Testis (tissue), 2 donors: ENCODE measurements at regions not wholly inside any gene's neighbourhood (a gene's known extent, or its start where the extent isn't known, plus 50 kb on each side); places are given as distances from the start of the nearest gene placed in this dataset.

Experiments
- DNase-seq: peaks from one replicate; pipeline ENCODE4 v3.0.0-alpha.2; 2019
- H3K27ac ChIP-seq, 2 donors: fragments of 200-600 bp; sonication (generic); one replicate each; pipeline ENCODE4 v1.5.1; 2019
- H3K27me3 ChIP-seq: fragments of 200-600 bp; sonication (generic); one replicate; pipeline ENCODE4 v1.5.1; 2019
- H3K36me3 ChIP-seq: fragments of 200-600 bp; sonication (generic); one replicate; pipeline ENCODE4 v1.5.1; 2017; ENCODE audit warnings: low read depth; ENCODE audit errors: missing control alignments
- H3K4me1 ChIP-seq: fragments of 200-600 bp; sonication (generic); one replicate; pipeline ENCODE4 v1.5.1; 2019
- H3K4me3 ChIP-seq, 2 donors: fragments of 200-600 bp; sonication (generic); one replicate each; pipeline ENCODE4 v1.5.1; 2017 to 2019
- H3K9me3 ChIP-seq: fragments of 200-600 bp; sonication (generic); one replicate; pipeline ENCODE4 v1.5.1; 2017
- CTCF ChIP-seq, 3 experiments: fragments of 450-650 bp in 2 of 3; fragments of 200-600 bp in 1 of 3; sonication (generic) in 1 of 3; IDR thresholded peaks; one replicate each; pipeline ENCODE4 v1.5.1; 2016 to 2019; ENCODE audit warnings: antibody characterized with exemption in 3 of 3, mild to moderate bottlenecking in 2 of 3, moderate library complexity in 1 of 3
- POLR2A ChIP-seq: fragments of 450-650 bp; IDR thresholded peaks from one replicate; pipeline ENCODE4 v1.6.1; 2017; ENCODE audit warnings: antibody characterized with exemption, mild to moderate bottlenecking, moderate library complexity
- WGBS, 2 donors: methylation state at CpG; one replicate each; pipeline ENCODE4 v1.1.5; 2018; 5-methylcytosine and 5-hydroxymethylcytosine counted together
- intact Hi-C: fragments of 100-400 bp; cut with DNase I; formaldehyde crosslinking; loops from one replicate; pipeline ENCODE4 v1.15.1; 2023; ENCODE audit warnings: low total_unique reads

GRCh38 chr5:124856726-124857125 is 110.3 kb upstream of the ZNF608 start:
- H3K27me3 ChIP-seq: no peaks in the 10 kb centered on the region
- intact Hi-C loops: no loop called here
- no peaks in the 10 kb centered on the region for H3K9me3 ChIP-seq
- no peak overlapping the region for H3K27ac ChIP-seq
- 82 to 83% methylated on average over 3 of the region's 3 CpGs for WGBS, 2 donors
- H3K4me3 ChIP-seq: no peak overlapping the region
- no peaks in the 10 kb centered on the region for H3K4me1 ChIP-seq
- H3K36me3 ChIP-seq: no peaks in the 10 kb centered on the region
- TF ChIP-seq CTCF (IDR thresholded peaks at IDR 0.05) (no peak), POLR2A (no peak)
- DNase-seq: no peak

GRCh38 chr5:124858612-124859011 is 112.2 kb upstream of the ZNF608 start:
- intact Hi-C loops: no loop called here
- WGBS, 2 donors: 62 to 69% methylated on average over 2 of the region's 2 CpGs

GRCh38 chr5:124859027-124859426 is 112.6 kb upstream of the ZNF608 start:
- intact Hi-C loops: no loop called here
- TF ChIP-seq POLR2A (no peak), CTCF (IDR thresholded peaks at IDR 0.05) (no peak)
- no peak overlapping the region for H3K4me3 ChIP-seq
- peak; percentile 28 for DNase-seq
- H3K27me3 ChIP-seq: no peaks in the 10 kb centered on the region
- H3K9me3 ChIP-seq: no peaks in the 10 kb centered on the region
- no peaks in the 10 kb centered on the region for H3K4me1 ChIP-seq
- WGBS, 2 donors: 87 to 91% methylated on average over 4 of the region's 4 CpGs
- no peaks in the 10 kb centered on the region for H3K36me3 ChIP-seq
- no peak overlapping the region for H3K27ac ChIP-seq

More at GRCh38 chr5:124858612-124859011, 112.2 kb upstream of the ZNF608 start:
- TF ChIP-seq CTCF (IDR thresholded peaks at IDR 0.05) (no peak), POLR2A (no peak)
- no peaks in the 10 kb centered on the region for H3K36me3 ChIP-seq
- H3K9me3 ChIP-seq: no peaks in the 10 kb centered on the region
- no peak overlapping the region for H3K4me3 ChIP-seq
- no peaks in the 10 kb centered on the region for H3K27me3 ChIP-seq
- no peaks in the 10 kb centered on the region for H3K4me1 ChIP-seq
- no peak overlapping the region for H3K27ac ChIP-seq
- no peak for DNase-seq

GRCh38 chr5:124859556-124860290 is 113.3 kb upstream of the ZNF608 start:
- Histone ChIP-seq H3K4me1 (no peaks in the 10 kb centered on the region), H3K4me3 (no peak overlapping the region), H3K27me3 (no peaks in the 10 kb centered on the region), H3K27ac (no peak overlapping the region), H3K36me3 (no peaks in the 10 kb centered on the region), H3K9me3 (no peaks in the 10 kb centered on the region)
- intact Hi-C loops: no loop called here
- no peak for DNase-seq
- no peak for TF ChIP-seq POLR2A
- TF ChIP-seq CTCF (IDR thresholded peaks at IDR 0.05): no peak
- WGBS, 2 donors: 78 to 81% methylated on average over 3 of the region's 3 CpGs

GRCh38 chr5:124860291-124860655 is 113.8 kb upstream of the ZNF608 start:
- WGBS, 2 donors: 87 to 93% methylated on average over 4 of the region's 4 CpGs

More at GRCh38 chr5:124860291-124860655, 113.8 kb upstream of the ZNF608 start:
- Histone ChIP-seq H3K9me3 (no peaks in the 10 kb centered on the region), H3K36me3 (no peaks in the 10 kb centered on the region), H3K27ac (no peak overlapping the region), H3K4me1 (no peaks in the 10 kb centered on the region), H3K27me3 (no peaks in the 10 kb centered on the region), H3K4me3 (no peak overlapping the region)
- no peak for DNase-seq
- no peak for TF ChIP-seq POLR2A
- no peak for TF ChIP-seq CTCF (IDR thresholded peaks at IDR 0.05)
- intact Hi-C loops: no loop called here
